HEK293 (cell line): ENCODE measurements at regions not wholly inside any gene's neighbourhood (a gene's known extent, or its start where the extent isn't known, plus 50 kb on each side); places are given as distances from the start of the nearest gene placed in this dataset.

ENCODE experiments used
- REPIN1 ChIP-seq: fragments of 450-650 bp; formaldehyde crosslinking; IDR thresholded peaks from 2 replicates; pipeline ENCODE4 v1.5.1; 2017; ENCODE audit warnings: missing biosample characterization, missing genetic modification characterization, low read depth
- ZFHX2 ChIP-seq: fragments of 450-650 bp; formaldehyde crosslinking; conservative IDR thresholded peaks from 2 replicates; pipeline ENCODE4 v1.5.1; 2016; ENCODE audit warnings: missing biosample characterization, missing genetic modification characterization
- ZNF501 ChIP-seq: fragments of 450-650 bp; formaldehyde crosslinking; IDR thresholded peaks from 2 replicates; pipeline ENCODE4 v1.5.1; 2016; ENCODE audit warnings: missing biosample characterization, missing genetic modification characterization

DNA sequence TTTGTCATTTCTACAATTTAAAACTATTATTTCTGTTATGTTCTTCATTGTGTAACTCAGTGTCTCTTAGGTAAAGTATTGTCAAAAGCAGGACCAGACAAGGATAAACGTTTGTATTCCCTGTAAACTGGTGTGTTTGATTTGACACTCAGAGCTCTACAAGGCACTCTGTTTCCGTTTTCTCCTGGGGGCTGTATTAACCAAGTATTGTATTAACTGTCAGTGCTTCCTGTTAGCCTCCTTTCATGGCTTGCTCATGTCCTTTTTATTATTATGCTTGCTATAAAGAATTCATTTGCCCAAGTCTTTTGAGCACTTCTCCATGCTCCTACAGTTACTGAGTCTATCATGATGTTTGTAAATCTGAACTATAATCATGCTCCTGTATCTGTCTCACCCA lies 323.7 kb downstream of the LPIN1 start:
- TF ChIP-seq ZNF501 (tag by site-specific recombination) (no peak), ZFHX2 (tag by site-specific recombination) (no peak), REPIN1 (tag by site-specific recombination) (no peak)
